ENCODE measurements at regions not wholly inside any gene's neighbourhood (a gene's known extent, or its start where the extent isn't known, plus 50 kb on each side); places are given as distances from the start of the nearest gene placed in this dataset. TPM values are rescaled to one million over a fixed set of nuclear protein-coding genes. Genes with fewer than 3 reads are reported as not detected.
"Not testable (repeated sequence)": the region's sequence is repeated elsewhere in the genome, so short reads cannot be mapped to it uniquely, and the experiment has no call there.

- TF ChIP-seq CTCF (IDR thresholded peaks at IDR 0.05) (no peak), POLR2A (IDR thresholded peaks at IDR 0.05) (no peak), EP300 (IDR thresholded peaks at IDR 0.05) (no peak)
Measured at GRCh38 chrX:123108513-123109427, 75.3 kb upstream of the GRIA3 start.

GRCh38 chrX:123121241-123121640 lies 62.8 kb upstream of the GRIA3 start:
- no peaks in the 10 kb centered on the region for H3K36me3 ChIP-seq
- H3K4me3 ChIP-seq, result no peak overlapping the region
- H3K9me3 ChIP-seq, result no peaks in the 10 kb centered on the region
- no peak overlapping the region for H3K27ac ChIP-seq
- no peaks in the 10 kb centered on the region for H3K27me3 ChIP-seq
- 67 to 70% (median 67%) methylated on average over 6 of the region's 6 CpGs for WGBS, 3 donors
- intact Hi-C loops (cut with DNase I), result no loop called here
- no peak for DNase-seq
- H3K4me1 ChIP-seq (ENCODE audit: insufficient read depth), result no peaks in the 10 kb centered on the region
- TF ChIP-seq EP300 (IDR thresholded peaks at IDR 0.05), result no peak
- TF ChIP-seq POLR2A (IDR thresholded peaks at IDR 0.05), result no peak
- TF ChIP-seq CTCF (IDR thresholded peaks at IDR 0.05), result no peak

More at GRCh38 chrX:123108513-123109427, 75.3 kb upstream of the GRIA3 start:
- H3K4me3 ChIP-seq, result no peak overlapping the region
- 68 to 80% (median 78%) methylated on average over 4 of the region's 4 CpGs for WGBS, 3 donors
- no peaks in the 10 kb centered on the region for H3K4me1 ChIP-seq (ENCODE audit: insufficient read depth)
- no peak for DNase-seq
- no peaks in the 10 kb centered on the region for H3K9me3 ChIP-seq
- intact Hi-C loops (cut with DNase I), result no loop called here
- no peak overlapping the region for H3K27ac ChIP-seq
- H3K36me3 ChIP-seq, result no peaks in the 10 kb centered on the region
- no peaks in the 10 kb centered on the region for H3K27me3 ChIP-seq

- DNase-seq; H3K9me3 ChIP-seq; H3K4me3 ChIP-seq; H3K27ac ChIP-seq; intact Hi-C loops (cut with DNase I); H3K27me3 ChIP-seq; H3K4me1 ChIP-seq (ENCODE audit: insufficient read depth); H3K36me3 ChIP-seq: not testable (repeated sequence)
- WGBS, 3 donors, result 52 to 64% (median 56%) methylated on average over 3 of the region's 3 CpGs
Measured at GRCh38 chrX:123129805-123130204, 54.3 kb upstream of the GRIA3 start.

Small RNA genes in the stretch of these regions (microRNA-seq; reads per million reads assigned to microRNA genes)
- gene MIR3672, result 0 reads per million in 3 donors

Small RNA genes in the stretch of these regions (small RNA-seq; reads per million reads assigned to genes)
- gene MIR3672 (not detected), gene RF00012 (not detected)

Measured in ovary (tissue), 7 donors.